Stimulated activated CD4-positive, alpha-beta T cell treated with anti-CD3 and anti-CD28 coated beads, Interleukin-4, amount 100 ng/mL, for 48 hours (primary cell): ENCODE measurements at regions not wholly inside any gene's neighbourhood (a gene's known extent, or its start where the extent isn't known, plus 50 kb on each side); places are given as distances from the start of the nearest gene placed in this dataset.
"Not testable (repeated sequence)": the region's sequence is repeated elsewhere in the genome, so short reads cannot be mapped to it uniquely, and the experiment has no call there.

ENCODE experiments used
- DNase-seq, 2 donors: peaks; one replicate each; pipeline ENCODE4 v3.0.0-alpha.2; 2020; ENCODE audit warnings: low read depth in 2 of 2

- DNase-seq: no peak
Observed at GRCh38 chr9:28456861-28457260, 883.6 kb upstream of the C9orf72 start.

- DNase-seq: no peak
Observed at GRCh38 chr9:28464481-28465216, 891.4 kb upstream of the C9orf72 start.

- no peak for DNase-seq
Observed at GRCh38 chr9:28471261-28471660, 898.0 kb upstream of the C9orf72 start.

- no peak for DNase-seq
Observed at GRCh38 chr9:28487561-28487960, 914.3 kb upstream of the C9orf72 start.

- no peak for DNase-seq
Observed at GRCh38 chr9:28491121-28491520, 917.8 kb upstream of the C9orf72 start.

GRCh38 chr9:28498168-28498567 is 924.9 kb upstream of the C9orf72 start:
- DNase-seq: not testable (repeated sequence)

- DNase-seq: no peak
Observed at GRCh38 chr9:28502189-28502588, 928.9 kb upstream of the C9orf72 start.

GRCh38 chr9:28502741-28503140 is 929.5 kb upstream of the C9orf72 start:
- DNase-seq: no peak

- no peak for DNase-seq
Observed at GRCh38 chr9:28503573-28503972, 930.3 kb upstream of the C9orf72 start.

GRCh38 chr9:28518439-28518838 is 945.2 kb upstream of the C9orf72 start:
- no peak for DNase-seq

- not testable (repeated sequence) for DNase-seq
Observed at GRCh38 chr9:28524309-28524708, 951.0 kb upstream of the C9orf72 start.

GRCh38 chr9:28528049-28528448 is 954.8 kb upstream of the C9orf72 start:
- DNase-seq: no peak

GRCh38 chr9:28538132-28538531 is 964.9 kb upstream of the C9orf72 start:
- no peak for DNase-seq

GRCh38 chr9:28539434-28540070 is 966.3 kb upstream of the C9orf72 start:
- no peak for DNase-seq

- no peak for DNase-seq
Observed at GRCh38 chr9:28542928-28543327, 969.6 kb upstream of the C9orf72 start.

- DNase-seq: no peak
Observed at GRCh38 chr9:28547527-28547926, 974.2 kb upstream of the C9orf72 start.

GRCh38 chr9:28563291-28563934 is 990.1 kb upstream of the C9orf72 start:
- DNase-seq: no peak

GRCh38 chr9:28583832-28584231 is 1010.6 kb upstream of the C9orf72 start:
- no peak for DNase-seq

- no peak for DNase-seq
Observed at GRCh38 chr9:28584542-28584941, 1011.3 kb upstream of the C9orf72 start.

- DNase-seq: no peak
Observed at GRCh38 chr9:28587052-28587451, 1013.8 kb upstream of the C9orf72 start.

- no peak for DNase-seq
Observed at GRCh38 chr9:28598408-28598807, 1025.1 kb upstream of the C9orf72 start.

- no peak for DNase-seq
Observed at GRCh38 chr9:28600226-28600625, 1026.9 kb upstream of the C9orf72 start.

GRCh38 chr9:28607843-28608242 is 1034.6 kb upstream of the C9orf72 start:
- DNase-seq: no peak
